Activated CD8-positive, alpha-beta memory T cell treated with anti-CD3 and anti-CD28 coated beads, Interleukin-2, amount 10 ng/mL, durations not matched to agents 7 days and 5 days (primary cell): ENCODE measurements at regions not wholly inside any gene's neighbourhood (a gene's known extent, or its start where the extent isn't known, plus 50 kb on each side); places are given as distances from the start of the nearest gene placed in this dataset.

Source experiments
- ATAC-seq: fragments of 150-1000 bp; cut with Tn5 transposase; one replicate; pipeline ENCODE4 v1.10.0; 2021; ENCODE audit warnings: moderate library complexity
- CTCF ChIA-PET: fragments of 350-600 bp; sonication (Branson Sonifier 250); formaldehyde crosslinking; loops from one replicate; lab custom pipeline; 2021; ENCODE audit warnings: antibody characterized with exemption; lab: Charles Lee
- DNase-seq: peaks from one replicate; pipeline ENCODE4 v3.0.0-alpha.2; 2020
- H3K27ac Mint-ChIP-seq: one replicate; pipeline ENCODE4 v1.8.0; 2021; ENCODE audit warnings: mild to moderate bottlenecking, mixed read lengths
- H3K27me3 Mint-ChIP-seq: one replicate; pipeline ENCODE4 v1.8.0; 2021; ENCODE audit warnings: mixed read lengths
- H3K36me3 Mint-ChIP-seq: one replicate; pipeline ENCODE4 v1.8.0; 2021; ENCODE audit warnings: mild to moderate bottlenecking, mixed read lengths
- H3K4me1 Mint-ChIP-seq: one replicate; pipeline ENCODE4 v1.8.0; 2021; ENCODE audit warnings: mixed read lengths
- H3K4me3 Mint-ChIP-seq: one replicate; pipeline ENCODE4 v1.8.0; 2021; ENCODE audit warnings: mild to moderate bottlenecking, moderate library complexity, mixed read lengths
- H3K9me3 Mint-ChIP-seq: one replicate; pipeline ENCODE4 v1.8.0; 2022; ENCODE audit warnings: low read depth, mixed read lengths

GRCh38 chr4:141814499-141814898 is 178.1 kb downstream of the IL15 start:
- Mint-ChIP-seq H3K36me3 (no peaks in the 10 kb centered on the region), H3K9me3 (no peaks in the 10 kb centered on the region), H3K4me1 (no peaks in the 10 kb centered on the region), H3K27me3 (peaks cover 6% of the 10 kb centered on the region), H3K27ac (no peak overlapping the region), H3K4me3 (no peak overlapping the region)
- ATAC-seq (no peak), DNase-seq (no peak)
- CTCF ChIA-PET, result interaction anchor here (1.2 kb wide), 1 partner anchor 11 kb away, joined by 4 read pairs; no protein-coding TSS in a partner anchor

GRCh38 chr4:141815646-141816045 is 179.3 kb downstream of the IL15 start:
- CTCF ChIA-PET, result no interaction called here
- no peaks in the 10 kb centered on the region for H3K4me1 Mint-ChIP-seq
- no peak for ATAC-seq

GRCh38 chr4:141826260-141826659 is 189.9 kb downstream of the IL15 start:
- Mint-ChIP-seq H3K4me3 (no peak overlapping the region), H3K4me1 (no peaks in the 10 kb centered on the region), H3K9me3 (no peaks in the 10 kb centered on the region), H3K27me3 (peaks cover 5% of the 10 kb centered on the region), H3K36me3 (no peaks in the 10 kb centered on the region), H3K27ac (no peak overlapping the region)
- no peak for ATAC-seq
- CTCF ChIA-PET, result no interaction called here
- no peak for DNase-seq

More at GRCh38 chr4:141815646-141816045, 179.3 kb downstream of the IL15 start:
- Mint-ChIP-seq H3K27me3 (peaks cover 9% of the 10 kb centered on the region), H3K4me3 (no peak overlapping the region), H3K27ac (no peak overlapping the region), H3K36me3 (no peaks in the 10 kb centered on the region), H3K9me3 (no peaks in the 10 kb centered on the region)
- DNase-seq, result no peak

GRCh38 chr4:141833209-141833608 is 196.8 kb downstream of the IL15 start:
- Mint-ChIP-seq H3K4me1 (no peaks in the 10 kb centered on the region), H3K27me3 (peaks cover 5% of the 10 kb centered on the region), H3K27ac (no peak overlapping the region), H3K9me3 (no peaks in the 10 kb centered on the region), H3K36me3 (no peaks in the 10 kb centered on the region), H3K4me3 (no peak overlapping the region)
- DNase-seq (no peak), ATAC-seq (no peak)
- CTCF ChIA-PET, result no interaction called here

GRCh38 chr4:141840299-141840986 is 204.1 kb downstream of the IL15 start:
- Mint-ChIP-seq H3K4me3 (no peak overlapping the region), H3K36me3 (no peaks in the 10 kb centered on the region), H3K9me3 (no peaks in the 10 kb centered on the region), H3K4me1 (no peaks in the 10 kb centered on the region), H3K27ac (no peak overlapping the region), H3K27me3 (peaks cover 3% of the 10 kb centered on the region)
- CTCF ChIA-PET, result no interaction called here
- ATAC-seq (no peak), DNase-seq (no peak)

GRCh38 chr4:141843136-141843535 is 206.8 kb downstream of the IL15 start:
- no peak overlapping the region for H3K4me3 Mint-ChIP-seq
- ATAC-seq (no peak), DNase-seq (no peak)
- H3K9me3 Mint-ChIP-seq, result no peaks in the 10 kb centered on the region
- H3K36me3 Mint-ChIP-seq, result no peaks in the 10 kb centered on the region
- H3K4me1 Mint-ChIP-seq, result no peaks in the 10 kb centered on the region
- H3K27me3 Mint-ChIP-seq, result peaks cover 5% of the 10 kb centered on the region
- no peak overlapping the region for H3K27ac Mint-ChIP-seq
- CTCF ChIA-PET, result no interaction called here

GRCh38 chr4:141845901-141846300 is 209.5 kb downstream of the IL15 start:
- no peaks in the 10 kb centered on the region for H3K4me1 Mint-ChIP-seq
- H3K9me3 Mint-ChIP-seq, result no peaks in the 10 kb centered on the region
- no peak overlapping the region for H3K27ac Mint-ChIP-seq
- no peaks in the 10 kb centered on the region for H3K36me3 Mint-ChIP-seq
- H3K4me3 Mint-ChIP-seq, result no peak overlapping the region
- H3K27me3 Mint-ChIP-seq, result peaks cover 5% of the 10 kb centered on the region
- no peak for ATAC-seq
- CTCF ChIA-PET, result no interaction called here
- no peak for DNase-seq

- H3K4me1 Mint-ChIP-seq, result no peaks in the 10 kb centered on the region
These were observed 213.0 kb downstream of the IL15 start for GRCh38 chr4:141849367-141849766.

GRCh38 chr4:141849778-141850177 is 213.4 kb downstream of the IL15 start:
- Mint-ChIP-seq H3K36me3 (no peaks in the 10 kb centered on the region), H3K4me1 (no peaks in the 10 kb centered on the region), H3K27me3 (peaks cover 2% of the 10 kb centered on the region), H3K9me3 (no peaks in the 10 kb centered on the region), H3K27ac (no peak overlapping the region), H3K4me3 (no peak overlapping the region)
- ATAC-seq (no peak), DNase-seq (no peak)
- CTCF ChIA-PET, result no interaction called here

More at GRCh38 chr4:141849367-141849766, 213.0 kb downstream of the IL15 start:
- Mint-ChIP-seq H3K9me3 (no peaks in the 10 kb centered on the region), H3K36me3 (no peaks in the 10 kb centered on the region), H3K27me3 (peaks cover 2% of the 10 kb centered on the region), H3K27ac (no peak overlapping the region), H3K4me3 (no peak overlapping the region)
- ATAC-seq (no peak), DNase-seq (no peak)
- CTCF ChIA-PET, result no interaction called here

GRCh38 chr4:141851246-141851891 is 215.0 kb downstream of the IL15 start:
- DNase-seq (no peak), ATAC-seq (no peak)
- no peaks in the 10 kb centered on the region for H3K9me3 Mint-ChIP-seq
- H3K4me1 Mint-ChIP-seq, result no peaks in the 10 kb centered on the region
- no peaks in the 10 kb centered on the region for H3K36me3 Mint-ChIP-seq
- CTCF ChIA-PET, result interaction anchor here (0.7 kb wide), 1 partner anchor 606 kb away, joined by 3 read pairs; no protein-coding TSS in a partner anchor
- H3K27me3 Mint-ChIP-seq, result no peaks in the 10 kb centered on the region
- H3K27ac Mint-ChIP-seq, result no peak overlapping the region
- no peak overlapping the region for H3K4me3 Mint-ChIP-seq

GRCh38 chr4:141853091-141853764 is 216.8 kb downstream of the IL15 start:
- H3K9me3 Mint-ChIP-seq, result no peaks in the 10 kb centered on the region
- H3K27ac Mint-ChIP-seq, result no peak overlapping the region

GRCh38 chr4:141858437-141858836 is 222.1 kb downstream of the IL15 start:
- Mint-ChIP-seq H3K27me3 (no peaks in the 10 kb centered on the region), H3K9me3 (no peaks in the 10 kb centered on the region), H3K4me3 (no peak overlapping the region), H3K27ac (no peak overlapping the region), H3K4me1 (no peaks in the 10 kb centered on the region), H3K36me3 (no peaks in the 10 kb centered on the region)
- ATAC-seq (no peak), DNase-seq (no peak)
- CTCF ChIA-PET, result no interaction called here

More at GRCh38 chr4:141853091-141853764, 216.8 kb downstream of the IL15 start:
- no peak overlapping the region for H3K4me3 Mint-ChIP-seq
- ATAC-seq (no peak), DNase-seq (no peak)
- no peaks in the 10 kb centered on the region for H3K36me3 Mint-ChIP-seq
- CTCF ChIA-PET, result no interaction called here
- no peaks in the 10 kb centered on the region for H3K4me1 Mint-ChIP-seq
- H3K27me3 Mint-ChIP-seq, result no peaks in the 10 kb centered on the region

- ATAC-seq, result no peak
- no peak overlapping the region for H3K27ac Mint-ChIP-seq
- no peaks in the 10 kb centered on the region for H3K27me3 Mint-ChIP-seq
- no peaks in the 10 kb centered on the region for H3K9me3 Mint-ChIP-seq
- H3K4me3 Mint-ChIP-seq, result no peak overlapping the region
- DNase-seq, result no peak
- H3K36me3 Mint-ChIP-seq, result no peaks in the 10 kb centered on the region
- H3K4me1 Mint-ChIP-seq, result no peaks in the 10 kb centered on the region
- CTCF ChIA-PET, result no interaction called here
These were observed 224.6 kb downstream of the IL15 start for GRCh38 chr4:141860974-141861373.

GRCh38 chr4:141870152-141870551 is 233.8 kb downstream of the IL15 start:
- Mint-ChIP-seq H3K27me3 (no peaks in the 10 kb centered on the region), H3K27ac (no peak overlapping the region), H3K9me3 (peaks cover 2% of the 10 kb centered on the region), H3K4me1 (no peaks in the 10 kb centered on the region), H3K4me3 (no peak overlapping the region), H3K36me3 (no peaks in the 10 kb centered on the region)
- ATAC-seq (no peak), DNase-seq (no peak)
- CTCF ChIA-PET, result no interaction called here
